ENCODE measurements at regions not wholly inside any gene's neighbourhood (a gene's known extent, or its start where the extent isn't known, plus 50 kb on each side); places are given as distances from the start of the nearest gene placed in this dataset.
"Not testable (repeated sequence)": the region's sequence is repeated elsewhere in the genome, so short reads cannot be mapped to it uniquely, and the experiment has no call there.

DNA sequence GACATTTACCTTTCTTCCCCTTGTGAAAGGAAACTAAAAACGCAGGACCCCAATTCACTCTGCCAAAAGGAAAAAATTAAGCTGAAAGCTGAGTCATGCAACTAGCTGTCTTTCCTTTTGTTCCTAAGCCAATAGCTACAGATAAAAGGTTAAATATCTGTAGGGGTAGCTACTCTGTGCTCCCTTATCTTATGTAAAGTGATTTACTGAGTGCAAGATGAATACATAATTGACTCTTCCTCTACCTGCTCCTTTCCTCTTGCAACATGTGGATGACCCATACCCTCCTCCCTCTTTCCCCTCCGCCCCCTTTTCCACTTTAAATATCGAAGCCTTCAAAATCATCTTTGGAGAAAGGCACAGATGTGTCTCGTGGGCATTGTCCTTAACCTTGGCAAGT is 68.0 kb upstream of the ZNF157 start:
- 31% methylated on average over 2 of the region's 4 CpGs for WGBS (ENCODE audit: insufficient coverage, low lambda C conversion rate)
- Histone ChIP-seq H3K4me1 (ENCODE audit: control insufficient read depth, insufficient read depth, low read length) (no peaks in the 10 kb centered on the region), H3K4me3 (ENCODE audit: low read length) (no peak overlapping the region), H3K27me3 (ENCODE audit: control insufficient read depth, insufficient read depth, low read length) (no peaks in the 10 kb centered on the region), H3K9me3 (ENCODE audit: control insufficient read depth, low read depth, low read length) (no peaks in the 10 kb centered on the region), H3K36me3 (ENCODE audit: control insufficient read depth, insufficient read depth, low read length) (no peaks in the 10 kb centered on the region), H3K27ac (ENCODE audit: low read length) (no peak overlapping the region)
- no peak for DNase-seq

DNA sequence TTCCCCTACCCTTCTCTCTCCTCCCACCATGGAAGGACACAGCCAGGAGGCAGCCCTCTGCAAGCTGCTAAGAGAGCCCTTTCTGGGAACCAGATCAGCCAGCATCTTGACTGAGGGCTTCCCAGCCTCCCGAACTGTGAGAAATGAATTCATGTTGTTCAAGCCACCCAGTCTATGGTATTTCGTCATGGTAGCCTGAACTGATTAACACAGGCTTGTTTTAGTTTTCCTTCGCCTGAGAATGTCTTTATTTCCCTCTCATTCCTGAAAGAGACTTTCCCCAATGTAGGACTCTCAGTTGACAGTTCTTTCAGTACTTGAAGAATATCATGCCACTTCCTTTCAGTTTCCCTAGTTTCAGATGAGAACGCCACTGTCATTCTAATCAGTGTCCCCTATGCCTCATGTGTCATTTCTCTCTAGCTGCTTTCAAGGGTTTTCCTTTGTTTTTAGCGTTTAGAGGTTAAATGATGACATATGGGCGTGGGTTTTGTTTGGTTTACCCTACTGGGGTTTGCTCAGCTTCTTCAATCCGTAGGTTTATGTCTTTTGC is 63.8 kb upstream of the ZNF157 start:
- no CpG with 5 or more reads among the region's 7 CpGs for WGBS (ENCODE audit: insufficient coverage, low lambda C conversion rate)
- H3K27ac ChIP-seq (ENCODE audit: low read length); H3K4me1 ChIP-seq (ENCODE audit: control insufficient read depth, insufficient read depth, low read length); H3K36me3 ChIP-seq (ENCODE audit: control insufficient read depth, insufficient read depth, low read length); H3K4me3 ChIP-seq (ENCODE audit: low read length); H3K27me3 ChIP-seq (ENCODE audit: control insufficient read depth, insufficient read depth, low read length); H3K9me3 ChIP-seq (ENCODE audit: control insufficient read depth, low read depth, low read length); DNase-seq: not testable (repeated sequence)

GRCh38 chrX:47311932-47312774 is 58.2 kb upstream of the ZNF157 start:
- Histone ChIP-seq H3K4me1 (ENCODE audit: control insufficient read depth, insufficient read depth, low read length) (peaks cover 4% of the 10 kb centered on the region), H3K9me3 (ENCODE audit: control insufficient read depth, low read depth, low read length) (no peaks in the 10 kb centered on the region), H3K27ac (ENCODE audit: low read length) (no peak overlapping the region), H3K4me3 (ENCODE audit: low read length) (no peak overlapping the region), H3K27me3 (ENCODE audit: control insufficient read depth, insufficient read depth, low read length) (no peaks in the 10 kb centered on the region), H3K36me3 (ENCODE audit: control insufficient read depth, insufficient read depth, low read length) (no peaks in the 10 kb centered on the region)
- WGBS (ENCODE audit: insufficient coverage, low lambda C conversion rate), result no CpG with 5 or more reads among the region's 19 CpGs
- peak; percentile 44 to 59 for DNase-seq

GRCh38 chrX:47313056-47313455 is 57.3 kb upstream of the ZNF157 start:
- no peak for DNase-seq
- Histone ChIP-seq H3K36me3 (ENCODE audit: control insufficient read depth, insufficient read depth, low read length) (no peaks in the 10 kb centered on the region), H3K9me3 (ENCODE audit: control insufficient read depth, low read depth, low read length) (no peaks in the 10 kb centered on the region), H3K27me3 (ENCODE audit: control insufficient read depth, insufficient read depth, low read length) (no peaks in the 10 kb centered on the region), H3K4me3 (ENCODE audit: low read length) (no peak overlapping the region), H3K4me1 (ENCODE audit: control insufficient read depth, insufficient read depth, low read length) (peaks cover 4% of the 10 kb centered on the region), H3K27ac (ENCODE audit: low read length) (no peak overlapping the region)
- no CpG with 5 or more reads among the region's 5 CpGs for WGBS (ENCODE audit: insufficient coverage, low lambda C conversion rate)

- DNase-seq, result no peak
- H3K9me3 ChIP-seq (ENCODE audit: control insufficient read depth, low read depth, low read length), result no peaks in the 10 kb centered on the region
- no CpG with 5 or more reads among the region's 14 CpGs for WGBS (ENCODE audit: insufficient coverage, low lambda C conversion rate)
- H3K4me3 ChIP-seq (ENCODE audit: low read length), result no peak overlapping the region
- H3K27me3 ChIP-seq (ENCODE audit: control insufficient read depth, insufficient read depth, low read length), result no peaks in the 10 kb centered on the region
- peaks cover 4% of the 10 kb centered on the region for H3K4me1 ChIP-seq (ENCODE audit: control insufficient read depth, insufficient read depth, low read length)
- no peaks in the 10 kb centered on the region for H3K36me3 ChIP-seq (ENCODE audit: control insufficient read depth, insufficient read depth, low read length)
- H3K27ac ChIP-seq (ENCODE audit: low read length), result no peak overlapping the region
These were observed 53.9 kb upstream of the ZNF157 start for GRCh38 chrX:47316276-47317025.
